Activated CD4-positive, alpha-beta T cell treated with anti-CD3 and anti-CD28 coated beads, Interleukin-2, amount 50 U/mL, for 1 hour (primary cell): ENCODE measurements at regions not wholly inside any gene's neighbourhood (a gene's known extent, or its start where the extent isn't known, plus 50 kb on each side); places are given as distances from the start of the nearest gene placed in this dataset.
A peak's percentile ranks its signal among the peaks of the same experiment; 100 is the strongest.

ENCODE experiments used
- DNase-seq: peaks from one replicate; pipeline ENCODE4 v3.0.0-alpha.2; 2020

DNA sequence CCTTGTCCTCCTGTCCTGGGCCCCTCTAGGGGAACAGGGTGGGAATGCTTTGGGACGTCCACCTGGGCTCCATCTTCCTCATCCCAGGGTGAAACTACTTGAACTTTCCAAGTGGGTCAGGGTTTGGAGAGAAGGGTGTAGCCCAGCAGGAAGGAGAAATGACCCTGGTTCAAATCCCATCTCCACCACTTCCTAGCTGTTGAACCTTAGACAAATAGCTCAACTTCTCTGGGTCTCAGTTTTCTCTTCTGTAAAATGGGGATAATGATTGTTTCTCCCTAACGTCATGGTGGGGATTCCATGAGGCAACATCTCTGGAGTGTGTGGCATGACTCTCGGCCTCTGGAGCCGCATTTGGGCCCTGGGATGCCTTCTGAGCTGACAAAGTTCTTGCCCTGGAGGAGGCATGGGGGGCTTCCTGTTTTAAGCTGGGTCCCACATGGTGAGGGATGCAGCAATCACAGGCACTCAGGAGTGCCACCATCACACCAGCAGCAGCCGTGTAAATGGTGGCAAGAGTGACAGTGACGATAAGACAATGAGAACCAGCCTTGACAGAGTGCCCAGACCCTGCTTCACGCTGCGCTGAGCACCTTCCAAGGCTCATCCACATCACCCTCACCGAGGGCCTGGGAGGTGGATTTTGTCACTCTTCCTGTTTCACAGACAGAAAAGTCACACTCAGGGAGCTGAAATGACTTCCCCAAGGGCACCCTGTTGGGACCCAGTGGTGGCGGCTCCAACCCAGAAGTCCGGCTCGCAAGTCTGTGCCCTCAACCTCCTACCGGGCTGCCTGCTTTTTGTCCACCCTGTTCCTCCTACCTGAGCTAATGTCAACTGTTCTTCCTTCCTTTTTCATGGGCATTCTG lies 69.5 kb upstream of the IER5L start:
- no peak for DNase-seq

DNA sequence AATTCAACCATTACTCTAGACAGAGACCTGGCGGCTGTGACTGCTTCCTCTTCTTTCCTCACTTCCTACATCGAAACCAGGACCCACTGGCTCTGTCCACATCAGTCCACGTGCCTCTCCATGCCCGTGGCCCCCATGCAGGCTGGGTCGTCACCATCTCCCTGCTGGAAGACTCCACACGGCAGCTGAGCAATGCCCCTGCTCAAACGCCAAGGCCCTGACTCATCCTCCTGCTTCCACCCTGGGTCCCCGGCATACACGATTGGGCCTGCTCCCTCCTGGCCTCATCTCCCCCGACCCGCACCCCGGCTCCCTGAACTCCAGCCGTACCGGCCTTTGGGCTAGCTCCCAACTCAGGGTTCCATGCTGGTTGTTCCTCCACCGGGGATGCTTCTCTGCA lies 67.2 kb upstream of the IER5L start:
- DNase-seq = no peak

GRCh38 chr9:129242971-129243561 lies 65.0 kb upstream of the IER5L start:
- no peak for DNase-seq

DNA sequence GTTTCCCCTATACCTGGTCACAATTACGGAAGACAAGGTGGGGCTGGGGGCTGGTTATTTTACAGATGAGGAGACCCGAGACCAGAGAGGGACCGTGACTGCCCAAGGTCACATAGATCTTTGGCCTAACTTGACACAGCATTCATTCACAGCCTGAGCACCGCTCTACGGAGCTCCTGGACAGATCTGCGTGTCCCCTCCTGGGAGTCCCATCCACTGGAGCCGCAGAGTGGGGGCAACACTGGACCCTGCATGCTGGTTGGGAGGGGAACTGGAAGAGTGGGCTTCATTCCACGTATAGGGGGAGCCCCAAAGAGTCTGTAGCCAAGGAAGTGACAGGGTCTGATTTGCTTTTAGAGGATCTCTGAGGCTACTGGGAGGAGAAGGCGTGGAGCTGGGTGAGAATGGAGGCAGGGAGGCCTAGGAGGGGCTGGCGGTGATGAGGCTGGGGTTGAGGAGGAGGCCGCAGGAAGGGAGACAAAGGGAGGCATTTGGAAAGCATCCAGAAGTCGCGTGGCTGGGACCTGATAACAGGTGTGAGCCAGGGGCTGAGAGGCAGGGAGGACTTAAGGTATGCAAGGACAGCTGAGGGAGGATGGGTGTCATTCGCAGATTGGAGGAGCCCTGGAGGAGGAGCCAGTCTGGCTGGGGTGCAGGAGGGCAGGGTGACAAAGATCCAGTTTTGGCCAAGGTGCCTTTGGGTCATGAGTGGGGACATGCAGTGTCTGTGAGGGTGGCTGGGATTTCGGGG lies 64.3 kb upstream of the IER5L start:
- no peak for DNase-seq

- DNase-seq = no peak
Measured at GRCh38 chr9:129241725-129242124, 63.7 kb upstream of the IER5L start.

GRCh38 chr9:129240581-129241211 lies 62.6 kb upstream of the IER5L start:
- DNase-seq = no peak

DNA sequence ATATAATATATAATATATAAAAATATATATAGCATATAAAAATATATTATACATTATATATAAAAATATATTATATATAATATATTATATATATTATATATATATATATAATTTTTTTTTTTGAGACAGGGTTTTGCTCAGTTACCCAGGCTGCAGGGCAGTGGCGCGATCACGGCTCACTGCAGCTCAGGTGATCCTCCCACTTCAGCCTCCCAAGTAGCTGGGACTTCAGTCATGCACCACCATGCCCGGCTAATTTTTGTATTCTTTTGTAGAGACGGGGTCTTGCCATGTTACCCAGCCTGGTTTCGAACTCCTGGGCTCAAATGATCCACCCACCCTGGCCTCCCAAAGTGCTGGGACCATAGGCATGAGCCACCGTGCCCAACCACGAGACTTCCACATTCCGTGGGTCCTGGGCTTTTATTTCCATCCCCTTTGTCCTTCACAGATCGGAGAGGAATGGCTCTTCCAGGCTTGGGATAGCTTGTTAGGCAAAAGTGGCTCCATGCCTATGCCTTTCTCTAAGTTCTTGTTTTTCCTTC lies 62.0 kb upstream of the IER5L start:
- DNase-seq = no peak

DNA sequence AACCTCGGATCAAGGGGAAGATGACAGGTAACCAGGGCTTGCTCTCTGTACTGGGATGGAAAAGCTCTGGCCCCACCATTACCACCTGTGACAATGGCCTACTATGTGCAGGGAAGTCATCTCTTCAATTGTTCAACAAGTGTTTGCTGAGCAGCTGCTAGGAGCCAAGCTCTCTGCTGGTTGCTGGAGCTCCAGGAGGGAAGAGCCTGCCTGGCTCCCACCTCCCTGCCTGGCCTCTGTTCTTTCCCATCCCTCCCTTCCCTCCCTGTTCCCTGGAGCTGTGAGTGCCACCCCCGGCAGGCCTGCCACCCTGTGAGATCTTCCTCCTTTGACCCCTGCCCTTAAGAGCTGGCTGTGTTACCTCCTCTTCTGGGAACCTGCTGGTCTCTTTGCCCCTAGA lies 59.7 kb upstream of the IER5L start:
- DNase-seq = no peak

DNA sequence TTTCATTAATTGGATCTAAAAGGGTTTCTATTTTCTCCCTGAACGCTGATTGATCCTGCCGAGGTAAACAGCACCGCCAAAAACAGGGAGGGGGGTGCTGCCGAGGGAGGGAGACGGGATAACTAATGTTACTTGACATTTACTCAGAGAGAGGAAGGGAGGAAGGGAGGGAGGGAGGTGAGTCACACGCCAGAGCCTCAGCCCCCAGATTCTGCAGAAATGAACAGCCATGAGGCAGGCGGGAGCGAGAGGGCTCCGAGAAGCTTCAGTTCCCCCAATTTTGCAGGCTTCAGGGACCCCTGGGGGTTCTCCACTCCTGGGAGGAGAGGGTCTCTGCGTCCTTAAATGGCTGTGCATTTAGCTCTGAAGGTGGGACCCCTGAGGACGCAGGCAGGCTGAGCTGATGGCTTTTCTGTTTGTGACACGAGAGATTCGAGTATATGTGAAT lies 59.1 kb upstream of the IER5L start:
- peak; percentile 41 for DNase-seq

DNA sequence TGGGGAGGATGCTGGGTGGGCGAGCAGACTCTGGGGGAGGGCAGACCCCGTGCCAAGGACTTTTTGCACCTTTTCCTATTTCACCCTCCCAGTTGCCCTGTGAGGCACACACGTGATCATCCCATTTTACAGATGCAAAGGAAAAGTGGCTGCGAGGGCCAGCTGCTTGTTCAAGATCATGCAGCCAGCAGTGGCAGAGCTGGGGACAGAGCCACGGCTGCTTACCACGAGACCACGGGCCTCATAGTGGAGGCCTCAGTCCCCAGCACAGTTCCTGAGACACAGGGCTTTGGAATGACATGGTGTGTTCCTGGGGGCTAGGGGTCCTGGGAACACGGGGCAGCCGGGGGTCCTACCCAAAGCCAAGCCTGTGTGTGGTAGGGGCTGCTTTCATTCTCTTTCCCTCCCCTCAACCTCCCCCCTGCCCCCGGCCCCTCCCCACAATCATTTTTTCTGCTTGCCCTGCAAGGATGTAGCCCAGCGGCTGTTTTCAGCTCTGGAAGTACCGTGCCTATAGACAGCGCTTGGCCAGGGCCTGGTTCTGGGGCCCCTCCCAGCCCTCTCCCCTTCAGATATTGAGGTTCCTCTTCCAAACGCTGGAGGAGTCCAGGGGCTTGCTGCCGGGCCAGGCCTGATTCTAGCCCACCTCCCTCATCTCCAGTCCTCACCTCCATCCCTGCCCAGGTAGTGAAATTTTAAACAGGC lies 58.5 kb upstream of the IER5L start:
- DNase-seq = no peak

DNA sequence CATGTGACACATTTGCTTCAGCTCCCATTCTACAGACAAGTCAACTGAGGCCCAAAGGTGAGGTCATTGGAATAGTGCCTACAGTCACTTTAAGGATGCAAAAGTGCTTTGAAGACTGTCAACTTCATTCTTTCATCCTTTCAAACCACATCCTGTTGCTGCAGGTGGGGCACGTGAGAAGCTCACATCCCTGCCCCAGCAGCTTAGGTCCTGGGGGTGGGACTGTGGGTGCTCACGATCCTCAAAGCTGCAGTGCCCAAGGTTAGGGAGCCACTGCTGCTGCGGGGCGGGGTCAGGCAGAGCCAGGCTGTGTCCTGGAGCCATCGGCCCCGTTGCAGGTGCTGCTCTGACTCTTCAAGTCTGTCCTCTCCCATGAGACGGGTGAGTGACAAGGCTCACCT lies 57.9 kb upstream of the IER5L start:
- DNase-seq = peak; percentile 54

DNA sequence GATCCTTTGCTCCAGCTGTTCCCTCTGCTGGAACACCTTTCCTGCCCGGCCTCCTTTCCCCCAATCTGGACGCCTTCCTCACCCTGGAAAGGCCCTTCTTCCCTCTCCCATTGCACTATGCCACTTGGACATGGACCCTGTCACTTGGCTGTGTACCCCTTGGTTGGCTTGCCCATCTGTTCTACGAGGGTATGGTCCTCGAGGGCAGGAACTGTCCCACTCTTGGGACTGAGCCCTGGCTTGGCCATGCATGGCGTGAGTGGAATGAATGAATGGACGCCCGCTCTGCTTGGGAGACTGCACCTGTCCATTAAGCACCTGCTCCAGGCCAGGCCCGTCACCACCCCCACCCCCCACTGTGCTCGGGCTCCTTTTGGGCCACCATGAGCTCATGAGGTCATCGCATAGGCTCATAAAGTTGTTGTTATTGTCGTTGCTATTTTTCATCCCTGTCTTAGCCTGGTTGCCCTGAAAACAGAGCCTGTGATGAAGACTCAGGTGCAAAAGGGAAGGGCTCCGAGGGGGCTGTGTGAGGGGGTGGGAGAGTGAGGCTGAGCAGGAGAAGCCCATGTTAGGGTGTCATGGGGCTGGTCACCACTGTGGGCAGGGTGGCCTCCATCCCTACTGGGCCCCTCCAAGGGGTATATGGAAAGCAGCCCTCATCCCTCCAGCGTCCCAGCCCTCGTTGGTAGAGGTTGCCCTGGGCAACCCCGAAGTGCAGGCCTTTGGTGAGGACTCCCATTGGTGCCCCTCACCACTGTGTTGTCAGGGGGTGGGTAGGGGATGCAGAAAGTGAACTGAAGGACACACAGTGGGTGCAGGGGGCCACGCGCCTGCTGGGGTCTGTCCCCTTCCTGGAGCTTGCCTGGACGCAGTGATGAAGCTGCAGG lies 57.2 kb upstream of the IER5L start:
- no peak for DNase-seq

GRCh38 chr9:129234491-129234890 lies 56.4 kb upstream of the IER5L start:
- DNase-seq = no peak

DNA sequence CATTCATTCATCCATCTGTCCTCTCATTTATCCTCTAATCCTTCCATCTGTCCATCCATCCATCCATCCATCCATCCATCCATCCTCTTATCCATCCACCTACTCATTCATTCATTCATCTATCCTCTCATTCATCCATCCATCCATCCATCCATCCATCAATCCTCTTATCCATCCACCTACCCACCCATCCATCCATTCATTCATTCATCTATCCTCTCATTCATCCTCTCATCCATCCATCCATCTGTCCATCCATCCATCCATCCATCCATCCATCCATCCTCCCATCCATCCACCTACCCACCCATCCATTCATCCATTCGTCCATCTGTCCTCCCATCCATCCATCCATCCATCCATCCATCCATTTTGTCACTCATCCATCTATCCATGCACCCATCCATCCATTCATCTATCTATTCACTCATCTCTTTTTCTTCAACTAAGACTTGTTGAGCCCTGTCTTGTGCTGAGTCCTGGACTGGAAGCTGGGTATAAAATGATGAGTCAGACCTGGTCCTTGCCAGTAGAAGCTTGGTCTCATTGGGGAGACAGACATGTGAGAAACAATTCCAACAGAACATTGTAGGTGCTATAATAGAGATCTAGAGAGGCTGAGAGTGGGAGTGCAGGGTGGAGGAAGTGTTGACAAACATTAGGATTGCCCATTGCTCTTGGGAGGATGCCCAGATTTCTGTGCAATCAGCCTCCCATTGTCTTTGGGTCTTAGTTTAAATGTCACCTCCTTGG lies 55.0 kb upstream of the IER5L start:
- DNase-seq = no peak

- DNase-seq = no peak
Measured at GRCh38 chr9:129231759-129232158, 53.7 kb upstream of the IER5L start.

DNA sequence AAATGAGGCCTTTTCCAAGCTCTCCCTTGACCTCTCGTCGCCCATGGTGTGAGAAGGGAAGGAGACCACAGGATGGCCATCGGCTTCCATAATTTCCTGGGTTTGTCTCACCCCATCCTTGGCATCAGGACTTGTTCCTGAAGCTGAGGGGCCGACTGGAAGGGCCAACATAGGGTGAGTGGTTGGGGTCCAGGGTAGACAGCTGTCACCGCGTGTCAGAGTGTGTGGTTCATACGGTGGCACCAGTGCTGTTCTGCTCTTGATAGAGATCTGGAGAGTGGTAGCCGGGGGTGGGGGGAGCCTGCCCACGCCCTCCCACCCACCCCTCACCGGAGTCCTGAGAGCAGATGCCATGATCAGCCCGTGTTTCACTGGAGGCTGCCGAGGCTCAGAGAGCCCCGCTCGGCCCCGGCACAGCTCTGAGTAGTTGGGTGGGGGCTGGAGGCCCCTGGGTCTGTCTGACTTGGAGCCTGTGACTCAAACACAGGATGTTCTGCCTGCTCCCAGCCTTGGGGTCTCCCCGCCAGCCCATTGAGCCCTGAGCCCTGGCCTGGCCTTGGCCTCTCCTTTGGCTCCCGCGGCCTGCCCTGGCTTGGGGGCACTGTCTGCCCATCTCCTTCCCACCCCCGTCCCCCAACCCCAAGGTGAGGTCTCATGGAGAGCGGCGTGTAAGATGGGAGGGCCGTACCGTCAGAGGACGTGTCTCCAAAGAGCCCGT lies 53.1 kb upstream of the IER5L start:
- no peak for DNase-seq

GRCh38 chr9:129230302-129230701 lies 52.2 kb upstream of the IER5L start:
- DNase-seq = no peak
